Activated T-helper 2 cell treated with anti-CD3 and anti-CD28 coated beads, Interferon-gamma antibody, Interleukin-2, Interleukin-4, amounts not matched to agents 10 μg/mL and 5 μg/mL and 100 μg/mL, durations not matched to agents 14 hours and 24 hours and 36 hours (primary cell): ENCODE measurements at regions not wholly inside any gene's neighbourhood (a gene's known extent, or its start where the extent isn't known, plus 50 kb on each side); places are given as distances from the start of the nearest gene placed in this dataset.

Source experiments
- DNase-seq: peaks from one replicate; pipeline ENCODE4 v3.0.0; 2021; ENCODE audit warnings: low spot score
- H3K27ac Mint-ChIP-seq: one replicate; pipeline ENCODE4 v1.8.0; 2021; ENCODE audit warnings: mixed read lengths
- H3K27me3 Mint-ChIP-seq: one replicate; pipeline ENCODE4 v1.8.0; 2021; ENCODE audit warnings: low read depth, mixed read lengths
- H3K36me3 Mint-ChIP-seq: one replicate; pipeline ENCODE4 v1.8.0; 2021; ENCODE audit warnings: low read depth, mixed read lengths
- H3K4me1 Mint-ChIP-seq: one replicate; pipeline ENCODE4 v1.8.0; 2021; ENCODE audit warnings: low read depth, mixed read lengths
- H3K4me3 Mint-ChIP-seq: one replicate; pipeline ENCODE4 v1.8.0; 2021; ENCODE audit warnings: low read depth, mild to moderate bottlenecking, moderate library complexity, mixed read lengths
- H3K9me3 Mint-ChIP-seq: one replicate; pipeline ENCODE4 v1.8.0; 2021; ENCODE audit warnings: mixed read lengths
- intact Hi-C: fragments of 100-400 bp; cut with micrococcal nuclease; formaldehyde crosslinking; loops from one replicate; pipeline ENCODE4 v1.15.1; 2023

DNA sequence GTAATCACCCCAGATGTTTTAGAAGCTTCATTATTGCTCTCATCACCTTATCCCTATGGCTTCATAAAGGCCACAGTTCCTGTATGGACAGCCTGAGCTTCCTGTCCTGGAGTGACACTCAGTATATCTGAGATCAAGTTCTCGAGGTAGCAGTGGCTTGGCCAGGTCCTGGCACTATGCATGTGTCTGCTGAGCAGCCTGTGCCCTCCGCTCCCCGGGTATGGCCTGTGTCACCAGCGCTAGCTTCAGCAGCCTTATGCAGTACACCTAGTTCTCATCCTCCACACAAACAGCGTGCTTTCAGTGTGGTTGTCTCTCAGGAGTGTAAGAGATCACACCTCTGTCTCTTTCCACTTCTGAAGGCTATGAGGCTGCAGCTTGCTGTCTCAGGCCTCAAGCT lies 514.7 kb downstream of the DIRAS2 start:
- Mint-ChIP-seq H3K9me3 (peaks cover 6% of the 10 kb centered on the region), H3K4me3 (no peak overlapping the region), H3K27me3 (peaks cover 13% of the 10 kb centered on the region), H3K27ac (no peak overlapping the region), H3K36me3 (no peaks in the 10 kb centered on the region), H3K4me1 (no peaks in the 10 kb centered on the region)
- intact Hi-C loops, result no loop called here
- DNase-seq, result no peak

DNA sequence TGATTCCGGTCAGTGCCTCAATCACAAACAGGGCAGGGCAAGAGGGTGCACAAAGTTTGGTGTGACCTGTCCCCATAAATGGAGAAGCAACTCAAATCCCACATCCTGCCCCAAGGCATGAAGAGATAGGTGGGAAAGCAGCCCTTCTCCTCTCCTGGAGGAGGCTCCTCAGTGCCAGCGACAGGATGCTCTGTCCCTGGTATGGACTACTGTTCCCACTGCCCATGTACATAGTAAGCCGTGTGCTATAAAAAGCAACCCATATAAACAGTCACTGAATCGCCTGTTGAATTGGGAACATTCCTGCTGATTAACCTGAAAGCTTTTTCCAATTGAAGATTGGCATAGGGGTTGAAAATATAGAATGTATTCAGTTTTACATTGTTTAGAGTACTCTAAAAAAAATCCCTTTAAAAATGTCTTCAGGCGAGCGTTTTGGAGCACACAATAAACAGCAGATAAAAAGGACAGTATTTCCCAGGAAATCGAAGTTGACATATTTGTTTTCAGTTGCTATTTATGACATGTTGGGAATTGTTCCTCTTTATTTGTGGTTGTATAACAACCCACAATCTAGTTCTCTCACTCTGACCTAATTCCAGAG lies 513.9 kb downstream of the DIRAS2 start:
- Mint-ChIP-seq H3K9me3 (peaks cover 6% of the 10 kb centered on the region), H3K4me3 (no peak overlapping the region), H3K36me3 (no peaks in the 10 kb centered on the region), H3K27ac (no peak overlapping the region), H3K27me3 (peaks cover 13% of the 10 kb centered on the region), H3K4me1 (no peaks in the 10 kb centered on the region)
- no peak for DNase-seq
- intact Hi-C loops, result no loop called here

DNA sequence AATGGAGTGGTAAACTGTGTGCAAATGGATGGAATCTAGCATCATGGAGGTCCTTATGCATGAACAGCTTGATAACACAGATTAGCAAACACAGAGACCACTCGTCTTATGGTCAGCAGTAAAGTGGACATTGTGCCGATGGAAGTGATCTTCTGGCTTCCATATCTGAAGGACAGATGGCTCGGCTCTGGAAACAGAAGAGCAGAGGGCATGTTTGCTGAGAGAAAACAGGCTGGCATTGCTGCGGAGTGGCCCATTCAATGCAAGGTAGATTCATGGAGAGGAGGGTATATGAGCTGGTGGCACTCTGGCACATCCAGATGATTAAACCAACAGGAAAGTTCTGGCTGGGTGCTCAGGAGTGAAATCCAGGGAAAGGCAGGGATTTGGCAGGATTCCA lies 513.2 kb downstream of the DIRAS2 start:
- peaks cover 2% of the 10 kb centered on the region for H3K9me3 Mint-ChIP-seq
- no peaks in the 10 kb centered on the region for H3K4me1 Mint-ChIP-seq
- H3K27ac Mint-ChIP-seq, result no peak overlapping the region
- peaks cover 13% of the 10 kb centered on the region for H3K27me3 Mint-ChIP-seq
- intact Hi-C loops, result no loop called here
- H3K4me3 Mint-ChIP-seq, result no peak overlapping the region
- DNase-seq, result no peak
- no peaks in the 10 kb centered on the region for H3K36me3 Mint-ChIP-seq

DNA sequence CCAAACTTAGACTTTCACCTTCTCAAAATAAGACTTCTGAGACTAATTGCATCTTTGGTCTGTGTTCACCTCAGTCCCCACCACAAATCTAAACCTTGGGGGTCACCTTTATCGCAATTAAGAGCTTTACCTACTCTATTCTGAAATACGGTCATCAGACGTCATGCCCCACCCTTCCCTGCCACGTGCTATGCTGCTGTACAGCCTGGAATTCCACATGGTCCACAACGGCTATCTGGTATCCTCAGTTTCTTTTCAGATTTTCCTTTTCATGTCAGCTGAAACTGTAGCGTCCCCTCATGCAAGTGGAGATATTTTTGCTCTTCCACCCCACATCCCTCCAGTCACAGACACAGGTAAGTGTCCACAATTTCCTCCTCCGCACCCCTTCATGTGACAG lies 511.1 kb downstream of the DIRAS2 start:
- no peak for DNase-seq
- intact Hi-C loops, result no loop called here
- H3K4me1 Mint-ChIP-seq, result no peaks in the 10 kb centered on the region
- no peak overlapping the region for H3K27ac Mint-ChIP-seq
- peaks cover 11% of the 10 kb centered on the region for H3K27me3 Mint-ChIP-seq
- no peaks in the 10 kb centered on the region for H3K9me3 Mint-ChIP-seq
- H3K36me3 Mint-ChIP-seq, result no peaks in the 10 kb centered on the region
- no peak overlapping the region for H3K4me3 Mint-ChIP-seq

DNA sequence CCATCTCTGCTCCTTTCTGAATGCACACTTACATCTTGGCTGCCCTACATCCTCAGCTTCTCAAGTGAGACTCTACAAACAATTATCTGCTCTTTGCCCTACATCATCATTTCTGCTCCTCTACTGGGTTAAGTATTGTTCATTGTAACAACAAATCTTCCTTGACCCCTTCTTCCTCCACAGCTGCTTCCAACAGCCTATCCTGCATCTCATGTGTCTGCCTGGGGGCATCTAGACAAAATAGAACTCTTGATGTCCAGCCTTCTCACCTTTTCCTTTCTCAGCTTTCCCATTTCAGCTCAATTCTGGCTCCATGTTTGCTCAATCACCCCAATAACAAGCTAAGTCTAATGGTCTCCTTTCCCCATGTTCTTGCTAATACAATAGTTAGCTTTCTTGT lies 509.8 kb downstream of the DIRAS2 start:
- DNase-seq, result no peak
- intact Hi-C loops, result no loop called here
- no peaks in the 10 kb centered on the region for H3K4me1 Mint-ChIP-seq
- no peaks in the 10 kb centered on the region for H3K9me3 Mint-ChIP-seq
- peaks cover 12% of the 10 kb centered on the region for H3K27me3 Mint-ChIP-seq
- H3K4me3 Mint-ChIP-seq, result no peak overlapping the region
- no peak overlapping the region for H3K27ac Mint-ChIP-seq
- no peaks in the 10 kb centered on the region for H3K36me3 Mint-ChIP-seq

DNA sequence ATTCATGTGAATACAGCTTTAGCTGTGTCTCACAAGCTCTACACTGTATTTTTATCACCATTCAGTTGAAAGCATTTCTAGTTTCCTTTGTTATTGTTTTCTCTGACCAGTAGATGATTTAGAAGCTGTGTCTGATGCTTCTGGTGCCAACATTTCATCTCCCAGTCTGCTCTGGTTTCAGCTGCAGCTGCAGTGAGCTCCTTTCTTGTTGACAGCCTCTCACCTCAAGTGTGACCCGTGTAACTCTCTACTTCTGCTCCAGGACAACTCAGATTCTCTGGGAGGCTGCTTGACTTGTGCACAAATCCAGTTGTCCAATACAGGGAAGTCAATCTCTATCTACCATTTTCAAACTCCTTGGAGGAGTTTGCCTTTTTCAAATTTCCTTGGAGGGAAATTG lies 504.8 kb downstream of the DIRAS2 start:
- intact Hi-C loops, result no loop called here

DNA sequence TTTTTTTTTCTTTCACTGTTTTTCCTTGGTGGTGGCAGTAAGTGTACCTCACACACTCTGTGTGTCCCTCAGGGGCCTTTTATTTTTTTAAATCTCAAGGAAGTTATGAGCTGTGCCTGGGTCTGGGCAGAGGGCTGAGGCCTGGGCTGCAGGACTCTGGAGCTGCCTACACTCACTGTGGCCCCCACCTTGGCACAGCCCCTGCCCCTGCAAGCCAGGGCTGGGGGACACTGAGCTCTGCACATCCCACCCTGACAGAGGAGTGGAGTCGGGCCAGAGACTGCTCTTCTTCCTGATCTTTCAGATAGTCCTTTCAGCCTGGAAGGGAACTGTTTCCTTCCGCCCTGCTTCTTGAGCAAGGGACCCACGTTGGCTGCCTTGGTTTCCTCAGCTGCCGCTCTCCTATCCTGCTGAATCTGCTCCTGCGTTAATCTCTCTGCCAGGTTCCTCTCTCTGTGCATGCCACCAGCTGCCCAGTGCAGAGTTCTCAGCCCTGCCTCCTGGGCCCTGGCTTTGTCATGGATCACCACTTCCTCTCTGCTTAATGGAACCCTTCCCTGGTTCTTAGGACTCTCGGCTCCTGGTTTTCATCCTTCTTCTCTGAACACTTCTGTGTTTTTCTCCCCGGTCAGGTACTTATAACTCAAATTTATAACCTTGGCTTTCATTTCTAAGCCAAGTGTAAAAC lies 502.3 kb downstream of the DIRAS2 start:
- intact Hi-C loops, result loop anchor here (5.0 to 10.0 kb wide), 3 partner anchors 87 to 732 kb away; no protein-coding TSS in a partner anchor
- H3K36me3 Mint-ChIP-seq, result no peaks in the 10 kb centered on the region
- H3K4me3 Mint-ChIP-seq, result no peak overlapping the region
- no peaks in the 10 kb centered on the region for H3K9me3 Mint-ChIP-seq
- no peak overlapping the region for H3K27ac Mint-ChIP-seq
- no peak for DNase-seq
- no peaks in the 10 kb centered on the region for H3K4me1 Mint-ChIP-seq
- peaks cover 31% of the 10 kb centered on the region for H3K27me3 Mint-ChIP-seq

More for the DNA sequence above, 504.8 kb downstream of the DIRAS2 start:
- Mint-ChIP-seq H3K9me3 (no peaks in the 10 kb centered on the region), H3K27ac (no peak overlapping the region), H3K27me3 (peaks cover 27% of the 10 kb centered on the region), H3K36me3 (no peaks in the 10 kb centered on the region), H3K4me3 (no peak overlapping the region), H3K4me1 (no peaks in the 10 kb centered on the region)
- DNase-seq, result no peak

DNA sequence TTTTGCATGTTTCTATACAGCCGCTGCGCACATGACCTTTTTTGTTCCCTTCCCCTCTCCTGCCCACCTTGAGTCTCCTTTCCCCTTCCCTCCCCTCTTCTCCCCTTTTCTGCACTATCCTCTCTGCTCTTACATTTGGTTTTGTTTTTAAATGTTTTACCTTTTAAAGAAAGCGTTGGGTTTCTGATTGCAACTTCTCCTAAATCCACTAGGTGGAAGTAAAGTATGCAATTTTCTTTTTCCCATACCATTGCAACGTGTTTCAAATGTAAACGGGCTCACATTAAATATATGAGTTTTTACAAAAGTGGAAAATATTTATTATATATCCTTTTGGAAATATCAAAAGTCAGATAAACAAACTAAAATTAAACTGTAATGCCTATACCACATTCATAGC lies 500.9 kb downstream of the DIRAS2 start:
- Mint-ChIP-seq H3K4me1 (no peaks in the 10 kb centered on the region), H3K4me3 (no peak overlapping the region), H3K9me3 (no peaks in the 10 kb centered on the region), H3K36me3 (no peaks in the 10 kb centered on the region), H3K27me3 (peaks cover 30% of the 10 kb centered on the region), H3K27ac (no peak overlapping the region)
- intact Hi-C loops, result loop anchor here (5.0 to 10.0 kb wide), 3 partner anchors 86 to 731 kb away; no protein-coding TSS in a partner anchor
- no peak for DNase-seq

DNA sequence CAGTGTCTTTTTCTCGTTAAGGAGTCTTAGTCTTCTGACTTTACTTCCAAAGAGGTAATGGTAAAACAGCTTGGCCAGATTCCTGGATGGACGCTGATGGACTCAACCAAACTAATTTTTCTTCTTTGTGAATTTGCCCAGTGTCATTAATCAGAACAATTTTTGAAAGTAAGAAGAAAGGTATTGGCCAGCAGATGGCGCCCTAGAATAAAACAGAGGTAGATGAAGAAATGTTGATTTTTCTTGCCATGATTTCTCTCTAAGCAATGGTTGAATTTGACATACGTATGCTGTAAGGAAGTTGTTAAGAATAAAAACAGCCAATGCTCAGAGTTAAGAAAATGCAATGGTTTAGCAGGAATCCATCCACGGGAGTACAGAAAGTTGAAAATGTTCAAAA lies 500.0 kb downstream of the DIRAS2 start:
- Mint-ChIP-seq H3K36me3 (no peaks in the 10 kb centered on the region), H3K4me1 (no peaks in the 10 kb centered on the region), H3K4me3 (no peak overlapping the region), H3K9me3 (no peaks in the 10 kb centered on the region), H3K27me3 (peaks cover 36% of the 10 kb centered on the region), H3K27ac (no peak overlapping the region)
- DNase-seq, result no peak
- intact Hi-C loops, result loop anchor here (5.0 to 10.0 kb wide), 3 partner anchors 85 to 730 kb away; no protein-coding TSS in a partner anchor

DNA sequence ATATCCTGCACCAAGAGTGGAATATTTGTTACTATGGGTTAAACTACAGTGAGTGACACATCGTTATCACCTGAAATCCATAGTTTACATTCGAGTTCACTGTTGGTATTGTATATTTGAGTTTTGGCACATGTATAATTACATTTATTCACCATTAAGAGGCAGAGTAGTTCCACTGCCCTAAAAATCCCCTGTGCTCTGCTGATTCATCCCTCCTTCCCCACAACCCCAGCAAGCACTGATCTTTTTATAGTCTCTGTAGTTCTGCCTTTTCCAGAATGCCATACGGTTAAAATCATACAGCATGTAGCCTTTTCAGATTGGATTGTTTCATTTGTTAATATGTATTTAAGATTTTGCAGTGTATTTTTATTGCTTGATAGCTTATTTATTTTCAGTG lies 495.2 kb downstream of the DIRAS2 start:
- Mint-ChIP-seq H3K27me3 (peaks cover 17% of the 10 kb centered on the region), H3K4me3 (no peak overlapping the region), H3K27ac (no peak overlapping the region), H3K36me3 (no peaks in the 10 kb centered on the region), H3K9me3 (no peaks in the 10 kb centered on the region), H3K4me1 (no peaks in the 10 kb centered on the region)
- DNase-seq, result no peak
- intact Hi-C loops, result loop anchor here (10.0 kb wide), 1 partner anchor 607 kb away; no protein-coding TSS in a partner anchor

DNA sequence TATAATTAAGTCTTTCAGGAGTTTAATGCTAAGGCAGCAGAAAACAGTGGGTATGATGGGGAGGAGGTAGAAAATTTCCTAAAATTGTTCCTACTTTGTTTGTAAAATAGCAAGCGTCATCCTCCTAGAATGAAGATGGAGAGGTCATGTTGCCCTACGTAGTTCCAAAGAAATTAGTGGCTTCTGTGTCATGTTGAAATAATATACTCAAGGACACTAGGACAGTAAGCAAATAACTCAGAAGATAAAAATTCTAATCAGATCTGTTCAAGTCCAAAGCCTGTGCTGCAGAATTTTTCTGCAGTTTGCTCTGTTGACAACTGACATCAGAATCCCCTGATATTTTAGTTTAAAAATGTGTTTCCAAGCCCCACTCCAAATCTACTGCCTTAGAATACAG lies 486.3 kb downstream of the DIRAS2 start:
- Mint-ChIP-seq H3K27ac (no peak overlapping the region), H3K27me3 (peaks cover 8% of the 10 kb centered on the region), H3K36me3 (no peaks in the 10 kb centered on the region), H3K9me3 (no peaks in the 10 kb centered on the region), H3K4me1 (no peaks in the 10 kb centered on the region), H3K4me3 (no peak overlapping the region)
- intact Hi-C loops, result no loop called here
- no peak for DNase-seq

DNA sequence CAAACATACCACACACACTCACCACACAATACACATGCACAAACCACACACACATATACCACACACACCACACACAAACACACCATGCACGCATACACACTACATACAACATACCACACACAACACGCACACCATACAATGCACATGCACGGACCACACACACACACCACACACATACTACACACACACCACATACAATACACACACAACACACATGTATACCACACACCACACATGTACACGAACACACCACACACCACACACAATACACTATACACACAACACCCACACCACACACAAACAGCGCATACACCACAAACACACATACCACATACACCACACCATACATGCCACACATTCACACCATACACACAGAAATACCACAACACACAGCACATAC lies 480.3 kb downstream of the DIRAS2 start:
- Mint-ChIP-seq H3K27me3 (peaks cover 6% of the 10 kb centered on the region), H3K27ac (no peak overlapping the region), H3K4me1 (no peaks in the 10 kb centered on the region), H3K4me3 (no peak overlapping the region), H3K36me3 (no peaks in the 10 kb centered on the region), H3K9me3 (no peaks in the 10 kb centered on the region)
- DNase-seq, result no peak
- intact Hi-C loops, result no loop called here

DNA sequence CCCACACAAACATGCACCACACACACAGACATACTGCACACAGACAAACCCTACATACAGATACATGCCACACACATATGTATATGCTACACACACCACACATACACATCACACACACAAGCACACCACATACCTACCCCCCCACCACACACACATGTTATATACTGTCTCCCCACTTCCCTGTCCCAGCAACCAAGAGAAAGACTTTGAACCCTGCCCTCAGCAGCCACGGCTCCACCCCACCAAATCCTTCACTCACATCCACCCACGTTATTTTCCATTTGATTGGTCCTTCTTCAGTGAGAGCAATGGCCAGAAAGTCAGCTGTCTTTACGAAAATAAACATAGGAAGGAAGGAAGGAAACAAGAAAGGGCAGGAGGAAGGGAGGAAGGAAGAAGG lies 479.8 kb downstream of the DIRAS2 start:
- intact Hi-C loops, result no loop called here
- Mint-ChIP-seq H3K9me3 (no peaks in the 10 kb centered on the region), H3K27ac (no peak overlapping the region), H3K27me3 (peaks cover 4% of the 10 kb centered on the region), H3K36me3 (no peaks in the 10 kb centered on the region), H3K4me3 (no peak overlapping the region), H3K4me1 (no peaks in the 10 kb centered on the region)
- no peak for DNase-seq
